C1 segment of cervical spinal cord (tissue), 14 donors: ENCODE measurements at regions not wholly inside any gene's neighbourhood (a gene's known extent, or its start where the extent isn't known, plus 50 kb on each side); places are given as distances from the start of the nearest gene placed in this dataset.

Experiments used
- DNase-seq, 14 donors: peaks; one replicate each; lab custom pipeline; 2025; lab: John Stamatoyannopoulos, UW

DNA sequence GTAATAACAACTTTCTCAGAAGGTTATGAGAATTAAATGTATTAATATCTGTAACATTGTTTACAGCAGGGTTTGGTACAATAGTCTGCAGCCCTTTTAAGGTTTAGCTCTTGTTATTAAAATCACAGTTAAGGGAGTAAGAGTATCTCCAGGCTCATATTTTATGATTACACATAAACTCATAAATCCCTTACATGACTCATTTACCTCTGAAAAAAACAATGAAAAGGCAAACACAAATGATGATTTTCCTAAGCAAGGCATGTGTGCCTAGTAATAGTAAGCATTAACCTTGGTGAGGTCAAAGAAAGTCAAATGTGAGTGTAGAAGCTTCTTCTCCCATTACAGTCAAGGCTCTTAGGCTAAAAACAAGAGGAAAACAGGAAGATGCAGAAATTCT lies 84.5 kb upstream of the ADGRL4 start:
- no peak for DNase-seq

DNA sequence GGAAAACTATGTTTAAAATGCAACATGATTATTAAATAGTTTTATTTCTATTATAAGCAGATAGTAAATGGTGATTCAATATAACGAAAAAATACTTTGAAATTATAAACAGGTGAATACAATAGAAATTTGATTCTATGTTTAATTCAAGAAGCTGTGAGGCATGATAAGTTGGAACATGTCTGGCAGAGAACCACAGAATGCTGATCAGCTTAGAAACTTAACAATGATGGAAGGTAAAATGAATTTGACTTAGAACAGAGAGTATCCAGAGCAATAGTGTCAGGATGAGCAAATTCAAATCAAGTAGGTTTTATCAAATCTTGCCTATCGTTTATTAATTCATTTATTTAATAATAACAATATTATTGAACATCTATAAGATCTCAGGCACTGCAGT lies 83.4 kb upstream of the ADGRL4 start:
- no peak for DNase-seq

DNA sequence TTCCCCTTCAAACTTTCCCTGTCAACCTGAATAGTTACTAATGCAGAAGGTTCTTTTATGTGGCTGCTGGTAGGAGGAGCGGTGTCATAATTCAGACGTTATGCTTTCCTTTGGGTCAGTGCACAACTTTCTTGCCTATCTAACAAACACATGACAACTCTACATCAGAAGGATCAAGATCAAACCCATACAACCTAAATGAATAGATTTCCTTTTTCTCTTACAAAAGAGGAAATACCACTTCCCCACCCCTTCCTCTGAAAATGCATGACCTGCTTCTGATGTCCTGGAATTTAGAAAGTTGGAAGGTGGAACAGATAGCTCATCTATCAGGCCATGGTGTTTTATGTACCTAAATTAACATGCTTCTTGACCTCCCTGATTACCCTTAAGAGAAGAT lies 75.7 kb upstream of the ADGRL4 start:
- DNase-seq, result no peak

DNA sequence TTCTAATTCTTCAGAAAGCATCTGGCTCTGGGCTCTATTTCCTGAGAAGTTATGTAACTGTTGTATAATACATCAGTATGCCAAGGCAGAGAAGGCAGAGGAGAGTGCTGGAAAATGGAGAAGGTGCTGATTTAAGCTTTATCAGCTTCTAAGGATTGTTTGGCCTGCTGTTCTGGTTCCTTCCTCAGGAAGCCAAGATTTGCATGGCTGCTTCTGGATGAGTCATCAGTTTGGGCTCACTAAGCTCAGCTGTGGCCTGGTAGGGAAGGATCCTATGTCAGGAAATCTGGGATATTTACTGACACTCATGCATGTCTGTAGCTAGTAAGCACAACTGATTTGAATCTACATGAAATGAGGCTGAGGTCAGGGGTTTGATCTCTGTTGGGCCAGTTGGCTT lies 73.2 kb upstream of the ADGRL4 start:
- no peak for DNase-seq

DNA sequence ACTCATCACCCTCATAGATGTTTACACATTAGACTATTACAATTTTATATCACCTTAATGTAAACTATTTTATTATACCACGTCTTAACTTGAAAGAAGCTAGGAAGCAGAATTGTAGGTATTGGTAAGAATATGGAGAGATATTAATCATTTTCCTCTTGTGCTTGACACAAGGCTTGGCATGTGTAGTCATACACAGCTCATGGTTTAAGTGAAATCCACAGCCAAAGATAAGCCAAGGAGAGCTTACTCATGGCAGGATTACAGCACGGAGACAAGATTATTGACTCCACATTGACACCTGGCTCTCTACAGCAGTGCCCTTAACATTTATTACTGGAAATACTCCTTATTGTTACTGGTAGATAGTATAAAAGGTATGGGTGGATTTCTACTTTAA lies 68.4 kb upstream of the ADGRL4 start:
- no peak for DNase-seq

DNA sequence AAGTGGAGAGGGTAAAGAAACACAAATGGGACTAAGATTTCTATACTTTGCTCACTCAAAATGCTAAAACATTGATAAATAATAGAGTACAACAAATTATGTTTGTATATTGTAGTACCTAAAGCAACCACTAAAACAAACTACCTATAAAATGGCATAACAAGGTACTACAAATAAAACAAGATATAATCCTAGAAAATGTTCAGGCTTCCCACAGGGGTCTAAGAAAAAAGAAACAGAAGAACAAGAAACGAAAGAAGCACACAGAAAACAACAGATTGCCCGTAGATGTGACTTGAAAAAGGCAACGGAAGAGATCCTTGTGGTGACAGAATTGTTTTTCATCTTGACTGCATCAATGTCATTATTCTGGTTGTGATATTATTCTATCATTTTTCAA lies 63.3 kb upstream of the ADGRL4 start:
- no peak for DNase-seq

DNA sequence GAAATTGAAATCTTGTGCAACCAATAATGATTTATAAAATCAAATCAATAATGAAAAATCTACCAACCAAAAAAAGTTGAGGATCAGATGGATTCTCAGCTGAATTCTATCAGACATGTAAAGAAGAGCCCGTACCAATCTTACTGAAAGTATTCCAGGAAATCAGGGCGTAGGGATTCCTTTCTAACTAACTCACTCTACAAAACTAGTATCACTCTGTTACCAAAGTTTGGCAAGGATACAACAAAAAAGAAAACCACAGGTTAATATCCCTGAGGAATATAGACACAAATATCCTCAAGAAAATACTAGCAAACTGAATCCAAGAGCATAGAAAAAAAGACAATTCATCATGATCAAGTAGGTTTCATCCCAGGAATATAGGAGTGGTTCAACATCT lies 52.8 kb upstream of the ADGRL4 start:
- DNase-seq, result no peak
